ENCODE measurements at regions not wholly inside any gene's neighbourhood (a gene's known extent, or its start where the extent isn't known, plus 50 kb on each side); places are given as distances from the start of the nearest gene placed in this dataset.

- no peak for DNase-seq (ENCODE audit: low read depth, low spot score)
- H3K36me3 ChIP-seq (ENCODE audit: insufficient read depth, insufficient read length, low read length): no peaks in the 10 kb centered on the region
- H3K4me1 ChIP-seq (ENCODE audit: insufficient read depth, insufficient read length): no peaks in the 10 kb centered on the region
- H3K9ac ChIP-seq (ENCODE audit: insufficient read length, low read depth): no peak overlapping the region
- H3K4me3 ChIP-seq (ENCODE audit: insufficient read length, low read depth): no peak overlapping the region
- no peaks in the 10 kb centered on the region for H3K27me3 ChIP-seq (ENCODE audit: insufficient read depth, insufficient read length)
- TF ChIP-seq ZNF274 (IDR thresholded peaks at IDR 0.05; ENCODE audit: low read depth, low read length): no peak
- TF ChIP-seq YY1 (IDR thresholded peaks at IDR 0.05; ENCODE audit: insufficient read depth, insufficient read length): no peak
- TF ChIP-seq SUZ12 (IDR thresholded peaks at IDR 0.05; ENCODE audit: extremely low read depth, insufficient read depth, insufficient read length): no peak
- peaks cover 9% of the 10 kb centered on the region; the same call in 1 of the 2 replicates for H3K9me3 ChIP-seq (ENCODE audit: insufficient read depth, low read length)
These were observed 97.4 kb upstream of the MAST4 start for GRCh38 chr5:66498791-66499207.

- Histone ChIP-seq H3K27me3 (ENCODE audit: insufficient read depth, insufficient read length) (no peaks in the 10 kb centered on the region), H3K4me1 (ENCODE audit: insufficient read depth, insufficient read length) (no peaks in the 10 kb centered on the region), H3K36me3 (ENCODE audit: insufficient read depth, insufficient read length, low read length) (no peaks in the 10 kb centered on the region), H3K9ac (ENCODE audit: insufficient read length, low read depth) (no peak overlapping the region), H3K9me3 (ENCODE audit: insufficient read depth, low read length) (peaks cover 9% of the 10 kb centered on the region; the same call in 1 of the 2 replicates), H3K4me3 (ENCODE audit: insufficient read length, low read depth) (no peak overlapping the region)
- no peak for DNase-seq (ENCODE audit: low read depth, low spot score)
- TF ChIP-seq SUZ12 (IDR thresholded peaks at IDR 0.05; ENCODE audit: extremely low read depth, insufficient read depth, insufficient read length) (no peak), ZNF274 (IDR thresholded peaks at IDR 0.05; ENCODE audit: low read depth, low read length) (no peak), YY1 (IDR thresholded peaks at IDR 0.05; ENCODE audit: insufficient read depth, insufficient read length) (no peak)
These were observed 92.9 kb upstream of the MAST4 start for GRCh38 chr5:66503203-66503789.

GRCh38 chr5:66507106-66507505 is 89.1 kb upstream of the MAST4 start:
- no peak for DNase-seq (ENCODE audit: low read depth, low spot score)
- Histone ChIP-seq H3K9ac (ENCODE audit: insufficient read length, low read depth) (no peak overlapping the region), H3K36me3 (ENCODE audit: insufficient read depth, insufficient read length, low read length) (no peaks in the 10 kb centered on the region), H3K4me3 (ENCODE audit: insufficient read length, low read depth) (no peak overlapping the region), H3K4me1 (ENCODE audit: insufficient read depth, insufficient read length) (no peaks in the 10 kb centered on the region), H3K9me3 (ENCODE audit: insufficient read depth, low read length) (peaks cover 9% of the 10 kb centered on the region; the same call in 1 of the 2 replicates), H3K27me3 (ENCODE audit: insufficient read depth, insufficient read length) (no peaks in the 10 kb centered on the region)
- TF ChIP-seq YY1 (IDR thresholded peaks at IDR 0.05; ENCODE audit: insufficient read depth, insufficient read length) (no peak), SUZ12 (IDR thresholded peaks at IDR 0.05; ENCODE audit: extremely low read depth, insufficient read depth, insufficient read length) (no peak), ZNF274 (IDR thresholded peaks at IDR 0.05; ENCODE audit: low read depth, low read length) (no peak)

GRCh38 chr5:66511491-66511890 is 84.7 kb upstream of the MAST4 start:
- Histone ChIP-seq H3K4me3 (ENCODE audit: insufficient read length, low read depth) (no peak overlapping the region), H3K4me1 (ENCODE audit: insufficient read depth, insufficient read length) (no peaks in the 10 kb centered on the region), H3K36me3 (ENCODE audit: insufficient read depth, insufficient read length, low read length) (no peaks in the 10 kb centered on the region), H3K27me3 (ENCODE audit: insufficient read depth, insufficient read length) (no peaks in the 10 kb centered on the region), H3K9ac (ENCODE audit: insufficient read length, low read depth) (no peak overlapping the region), H3K9me3 (ENCODE audit: insufficient read depth, low read length) (no peaks in the 10 kb centered on the region)
- no peak for TF ChIP-seq SUZ12 (IDR thresholded peaks at IDR 0.05; ENCODE audit: extremely low read depth, insufficient read depth, insufficient read length)
- no peak for TF ChIP-seq ZNF274 (IDR thresholded peaks at IDR 0.05; ENCODE audit: low read depth, low read length)
- DNase-seq (ENCODE audit: low read depth, low spot score): no peak

- Histone ChIP-seq H3K9me3 (ENCODE audit: insufficient read depth, low read length) (no peaks in the 10 kb centered on the region), H3K27me3 (ENCODE audit: insufficient read depth, insufficient read length) (no peaks in the 10 kb centered on the region), H3K9ac (ENCODE audit: insufficient read length, low read depth) (no peak overlapping the region), H3K4me3 (ENCODE audit: insufficient read length, low read depth) (no peak overlapping the region), H3K36me3 (ENCODE audit: insufficient read depth, insufficient read length, low read length) (no peaks in the 10 kb centered on the region), H3K4me1 (ENCODE audit: insufficient read depth, insufficient read length) (no peaks in the 10 kb centered on the region)
- DNase-seq (ENCODE audit: low read depth, low spot score): no peak
- no peak for TF ChIP-seq SUZ12 (IDR thresholded peaks at IDR 0.05; ENCODE audit: extremely low read depth, insufficient read depth, insufficient read length)
- no peak for TF ChIP-seq ZNF274 (IDR thresholded peaks at IDR 0.05; ENCODE audit: low read depth, low read length)
- TF ChIP-seq YY1 (IDR thresholded peaks at IDR 0.05; ENCODE audit: insufficient read depth, insufficient read length): no peak
These were observed 83.1 kb upstream of the MAST4 start for GRCh38 chr5:66513130-66513529.

- TF ChIP-seq YY1 (IDR thresholded peaks at IDR 0.05; ENCODE audit: insufficient read depth, insufficient read length) (no peak), ZNF274 (IDR thresholded peaks at IDR 0.05; ENCODE audit: low read depth, low read length) (no peak), SUZ12 (IDR thresholded peaks at IDR 0.05; ENCODE audit: extremely low read depth, insufficient read depth, insufficient read length) (no peak)
- Histone ChIP-seq H3K4me1 (ENCODE audit: insufficient read depth, insufficient read length) (no peaks in the 10 kb centered on the region), H3K4me3 (ENCODE audit: insufficient read length, low read depth) (no peak overlapping the region), H3K9ac (ENCODE audit: insufficient read length, low read depth) (no peak overlapping the region), H3K9me3 (ENCODE audit: insufficient read depth, low read length) (peaks cover 1% of the 10 kb centered on the region; the same call in 1 of the 2 replicates), H3K36me3 (ENCODE audit: insufficient read depth, insufficient read length, low read length) (no peaks in the 10 kb centered on the region), H3K27me3 (ENCODE audit: insufficient read depth, insufficient read length) (no peaks in the 10 kb centered on the region)
- no peak for DNase-seq (ENCODE audit: low read depth, low spot score)
These were observed 81.0 kb upstream of the MAST4 start for GRCh38 chr5:66515209-66515608.

GRCh38 chr5:66516550-66516949 is 79.6 kb upstream of the MAST4 start:
- Histone ChIP-seq H3K27me3 (ENCODE audit: insufficient read depth, insufficient read length) (no peaks in the 10 kb centered on the region), H3K36me3 (ENCODE audit: insufficient read depth, insufficient read length, low read length) (no peaks in the 10 kb centered on the region), H3K9me3 (ENCODE audit: insufficient read depth, low read length) (peaks cover 14% of the 10 kb centered on the region), H3K4me3 (ENCODE audit: insufficient read length, low read depth) (no peak overlapping the region), H3K4me1 (ENCODE audit: insufficient read depth, insufficient read length) (no peaks in the 10 kb centered on the region), H3K9ac (ENCODE audit: insufficient read length, low read depth) (no peak overlapping the region)
- DNase-seq (ENCODE audit: low read depth, low spot score): no peak
- no peak for TF ChIP-seq SUZ12 (IDR thresholded peaks at IDR 0.05; ENCODE audit: extremely low read depth, insufficient read depth, insufficient read length)
- TF ChIP-seq YY1 (IDR thresholded peaks at IDR 0.05; ENCODE audit: insufficient read depth, insufficient read length): no peak
- TF ChIP-seq ZNF274 (IDR thresholded peaks at IDR 0.05; ENCODE audit: low read depth, low read length): no peak
